ENCODE measurements at regions not wholly inside any gene's neighbourhood (a gene's known extent, or its start where the extent isn't known, plus 50 kb on each side); places are given as distances from the start of the nearest gene placed in this dataset.

DNA sequence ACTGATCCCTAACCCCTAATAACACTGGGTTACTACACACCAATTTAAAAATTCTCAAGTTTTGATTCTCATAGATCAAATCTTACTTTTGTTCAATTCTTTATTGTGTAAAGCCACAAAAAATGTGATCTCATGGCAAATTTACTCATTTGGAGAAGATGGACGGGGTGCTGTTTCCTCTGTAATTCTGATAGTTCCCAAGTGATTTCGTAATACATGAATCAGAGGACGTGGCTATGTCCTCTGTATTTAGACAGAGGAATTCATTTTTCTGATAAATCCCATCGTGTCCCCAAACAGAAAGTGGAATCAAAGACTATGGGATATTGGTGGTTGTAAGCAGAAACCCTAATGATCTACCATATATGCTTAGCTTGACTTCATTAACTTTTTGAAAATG is 76.6 kb upstream of the GNG2 start:
- Histone ChIP-seq H3K4me3 (replicated peaks in 1 of 3; ENCODE audit: insufficient read depth in 1 of 3, low read depth in 2 of 3, low read length in 3 of 3) (no peak overlapping the region), H4K20me1 (ENCODE audit: insufficient read depth, low read length) (no peaks in the 10 kb centered on the region), H3K4me1 (ENCODE audit: insufficient read depth, low read length) (no peaks in the 10 kb centered on the region), H3K36me3 (replicated peaks in 1 of 2; ENCODE audit: control insufficient read depth in 1 of 2, insufficient read depth in 2 of 2, low read length in 2 of 2) (no peaks in the 10 kb centered on the region), H3K9me3 (ENCODE audit: low read length) (peaks cover 8% of the 10 kb centered on the region; the same call in 1 of the 2 replicates), H3K79me2 (ENCODE audit: insufficient read depth, low read length) (no peaks in the 10 kb centered on the region), H3K9ac (ENCODE audit: insufficient read depth, low read depth, low read length) (no peak overlapping the region), H3K27me3 (ENCODE audit: control insufficient read depth in 1 of 2, insufficient read depth in 2 of 2, low read length in 2 of 2) (peaks cover 0 to 4% of the 10 kb centered on the region in 2 experiments; a peak in 1 of 5 replicates), H2AFZ (ENCODE audit: low read length) (no peak overlapping the region), H3K27ac (ENCODE audit: extremely low read length, insufficient read depth, low read length) (no peak overlapping the region), H3K4me2 (ENCODE audit: low read depth, low read length) (no peak overlapping the region)
- no peak for ATAC-seq
- CTCF ChIA-PET (ENCODE audit: low intra/inter-chr PET ratio, low total read pairs): no interaction called here
- no TSS peak for BruUV-seq (replicated peaks)
- peak; percentile 32; the same call in 1 of the 2 replicates for TF ChIP-seq CEBPB (IDR thresholded peaks at IDR 0.05; ENCODE audit: borderline replicate concordance, low read depth, low read length)
- TF ChIP-seq, protein P1, sequence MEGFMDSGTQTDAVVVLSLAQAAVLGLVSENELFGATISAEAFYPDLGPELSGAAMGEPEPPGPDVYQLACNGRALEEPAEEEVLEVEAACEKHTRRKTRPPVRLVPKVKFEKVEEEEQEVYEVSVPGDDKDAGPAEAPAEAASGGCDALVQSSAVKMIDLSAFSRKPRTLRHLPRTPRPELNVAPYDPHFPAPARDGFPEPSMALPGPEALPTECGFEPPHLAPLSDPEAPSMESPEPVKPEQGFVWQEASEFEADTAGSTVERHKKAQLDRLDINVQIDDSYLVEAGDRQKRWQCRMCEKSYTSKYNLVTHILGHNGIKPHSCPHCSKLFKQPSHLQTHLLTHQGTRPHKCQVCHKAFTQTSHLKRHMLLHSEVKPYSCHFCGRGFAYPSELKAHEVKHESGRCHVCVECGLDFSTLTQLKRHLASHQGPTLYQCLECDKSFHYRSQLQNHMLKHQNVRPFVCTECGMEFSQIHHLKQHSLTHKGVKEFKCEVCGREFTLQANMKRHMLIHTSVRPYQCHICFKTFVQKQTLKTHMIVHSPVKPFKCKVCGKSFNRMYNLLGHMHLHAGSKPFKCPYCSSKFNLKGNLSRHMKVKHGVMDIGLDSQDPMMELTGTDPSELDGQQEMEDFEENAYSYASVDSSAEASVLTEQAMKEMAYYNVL (CRISPR knock-in tag; IDR thresholded peaks at IDR 0.05; ENCODE audit: borderline replicate concordance): no peak
- TF ChIP-seq, protein P2, sequence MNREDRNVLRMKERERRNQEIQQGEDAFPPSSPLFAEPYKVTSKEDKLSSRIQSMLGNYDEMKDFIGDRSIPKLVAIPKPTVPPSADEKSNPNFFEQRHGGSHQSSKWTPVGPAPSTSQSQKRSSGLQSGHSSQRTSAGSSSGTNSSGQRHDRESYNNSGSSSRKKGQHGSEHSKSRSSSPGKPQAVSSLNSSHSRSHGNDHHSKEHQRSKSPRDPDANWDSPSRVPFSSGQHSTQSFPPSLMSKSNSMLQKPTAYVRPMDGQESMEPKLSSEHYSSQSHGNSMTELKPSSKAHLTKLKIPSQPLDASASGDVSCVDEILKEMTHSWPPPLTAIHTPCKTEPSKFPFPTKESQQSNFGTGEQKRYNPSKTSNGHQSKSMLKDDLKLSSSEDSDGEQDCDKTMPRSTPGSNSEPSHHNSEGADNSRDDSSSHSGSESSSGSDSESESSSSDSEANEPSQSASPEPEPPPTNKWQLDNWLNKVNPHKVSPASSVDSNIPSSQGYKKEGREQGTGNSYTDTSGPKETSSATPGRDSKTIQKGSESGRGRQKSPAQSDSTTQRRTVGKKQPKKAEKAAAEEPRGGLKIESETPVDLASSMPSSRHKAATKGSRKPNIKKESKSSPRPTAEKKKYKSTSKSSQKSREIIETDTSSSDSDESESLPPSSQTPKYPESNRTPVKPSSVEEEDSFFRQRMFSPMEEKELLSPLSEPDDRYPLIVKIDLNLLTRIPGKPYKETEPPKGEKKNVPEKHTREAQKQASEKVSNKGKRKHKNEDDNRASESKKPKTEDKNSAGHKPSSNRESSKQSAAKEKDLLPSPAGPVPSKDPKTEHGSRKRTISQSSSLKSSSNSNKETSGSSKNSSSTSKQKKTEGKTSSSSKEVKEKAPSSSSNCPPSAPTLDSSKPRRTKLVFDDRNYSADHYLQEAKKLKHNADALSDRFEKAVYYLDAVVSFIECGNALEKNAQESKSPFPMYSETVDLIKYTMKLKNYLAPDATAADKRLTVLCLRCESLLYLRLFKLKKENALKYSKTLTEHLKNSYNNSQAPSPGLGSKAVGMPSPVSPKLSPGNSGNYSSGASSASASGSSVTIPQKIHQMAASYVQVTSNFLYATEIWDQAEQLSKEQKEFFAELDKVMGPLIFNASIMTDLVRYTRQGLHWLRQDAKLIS (CRISPR knock-in tag; IDR thresholded peaks at IDR 0.05): no peak
- no peak for TF ChIP-seq ZNF282 (IDR thresholded peaks at IDR 0.05; ENCODE audit: partially characterized antibody)
- TF ChIP-seq, protein P3, sequence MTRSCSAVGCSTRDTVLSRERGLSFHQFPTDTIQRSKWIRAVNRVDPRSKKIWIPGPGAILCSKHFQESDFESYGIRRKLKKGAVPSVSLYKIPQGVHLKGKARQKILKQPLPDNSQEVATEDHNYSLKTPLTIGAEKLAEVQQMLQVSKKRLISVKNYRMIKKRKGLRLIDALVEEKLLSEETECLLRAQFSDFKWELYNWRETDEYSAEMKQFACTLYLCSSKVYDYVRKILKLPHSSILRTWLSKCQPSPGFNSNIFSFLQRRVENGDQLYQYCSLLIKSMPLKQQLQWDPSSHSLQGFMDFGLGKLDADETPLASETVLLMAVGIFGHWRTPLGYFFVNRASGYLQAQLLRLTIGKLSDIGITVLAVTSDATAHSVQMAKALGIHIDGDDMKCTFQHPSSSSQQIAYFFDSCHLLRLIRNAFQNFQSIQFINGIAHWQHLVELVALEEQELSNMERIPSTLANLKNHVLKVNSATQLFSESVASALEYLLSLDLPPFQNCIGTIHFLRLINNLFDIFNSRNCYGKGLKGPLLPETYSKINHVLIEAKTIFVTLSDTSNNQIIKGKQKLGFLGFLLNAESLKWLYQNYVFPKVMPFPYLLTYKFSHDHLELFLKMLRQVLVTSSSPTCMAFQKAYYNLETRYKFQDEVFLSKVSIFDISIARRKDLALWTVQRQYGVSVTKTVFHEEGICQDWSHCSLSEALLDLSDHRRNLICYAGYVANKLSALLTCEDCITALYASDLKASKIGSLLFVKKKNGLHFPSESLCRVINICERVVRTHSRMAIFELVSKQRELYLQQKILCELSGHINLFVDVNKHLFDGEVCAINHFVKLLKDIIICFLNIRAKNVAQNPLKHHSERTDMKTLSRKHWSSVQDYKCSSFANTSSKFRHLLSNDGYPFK (CRISPR knock-in tag; IDR thresholded peaks at IDR 0.05; ENCODE audit: borderline replicate concordance): no peak
- TF ChIP-seq ZNF446 (CRISPR knock-in tag; IDR thresholded peaks at IDR 0.05): no peak
- intact Hi-C loops (cut with micrococcal nuclease; ENCODE audit: unreplicated experiment): loop anchor here (5.0 kb wide), 1 partner anchor 626 kb away; no protein-coding TSS in a partner anchor
- whole genome bisulfite sequencing (ENCODE audit: low lambda C conversion rate): 0% methylated on average over 4 of the region's 4 CpGs
- in situ Hi-C loops (cut with HindIII; ENCODE audit: extremely low pct_ligation_motif_present, low pct_unique_long_range_greater_than_20kb): no loop called here
- no peak for FAIRE-seq
- POLR2A ChIA-PET: no interaction called here
- no peak for DNase-seq (ENCODE audit: low spot score)
